ENCODE measurements at regions not wholly inside any gene's neighbourhood (a gene's known extent, or its start where the extent isn't known, plus 50 kb on each side); places are given as distances from the start of the nearest gene placed in this dataset.

GRCh38 chr2:83006961-83007360, 1452.1 kb downstream of the SUCLG1 start:
- H2AFZ ChIP-seq, result no peak overlapping the region
- no peaks in the 10 kb centered on the region for H3K4me1 ChIP-seq (ENCODE audit: insufficient read depth)
- no peak overlapping the region for H3K27ac ChIP-seq
- no peak overlapping the region for H3K4me3 ChIP-seq
- no peaks in the 10 kb centered on the region for H3K36me3 ChIP-seq (replicated peaks; ENCODE audit: insufficient read depth, low read depth)
- H3K4me2 ChIP-seq, result no peak overlapping the region
- no peaks in the 10 kb centered on the region for H3K9me3 ChIP-seq (ENCODE audit: low read depth)
- 72% methylated on average over 2 of the region's 2 CpGs for WGBS (ENCODE audit: low lambda C conversion rate, missing lambda C conversion rate)
- no peak for DNase-seq (ENCODE audit: low spot score)
- H3K79me2 ChIP-seq, result no peaks in the 10 kb centered on the region
- TF ChIP-seq EZH2 (IDR thresholded peaks at IDR 0.05; ENCODE audit: borderline replicate concordance) (no peak), EZH2phosphoT487 (IDR thresholded peaks at IDR 0.05; ENCODE audit: low read depth, severe bottlenecking, unreplicated experiment) (no peak), CTCF (IDR thresholded peaks at IDR 0.05; ENCODE audit: poor library complexity) (no peak)
- no peaks in the 10 kb centered on the region for H4K20me1 ChIP-seq (ENCODE audit: insufficient read depth, poor library complexity, severe bottlenecking)
- H3K9me2 ChIP-seq (replicated peaks; ENCODE audit: insufficient read depth), result no peaks in the 10 kb centered on the region
- H3K27me3 ChIP-seq, result no peaks in the 10 kb centered on the region

- no peaks in the 10 kb centered on the region for H3K9me2 ChIP-seq (replicated peaks; ENCODE audit: insufficient read depth)
- no peak overlapping the region for H2AFZ ChIP-seq
- H3K4me3 ChIP-seq, result no peak overlapping the region
- H3K36me3 ChIP-seq (replicated peaks; ENCODE audit: insufficient read depth, low read depth), result no peaks in the 10 kb centered on the region
- no peak overlapping the region for H3K27ac ChIP-seq
- no peaks in the 10 kb centered on the region for H3K79me2 ChIP-seq
- H3K27me3 ChIP-seq, result no peaks in the 10 kb centered on the region
- no peaks in the 10 kb centered on the region for H3K4me1 ChIP-seq (ENCODE audit: insufficient read depth)
- no peaks in the 10 kb centered on the region for H4K20me1 ChIP-seq (ENCODE audit: insufficient read depth, poor library complexity, severe bottlenecking)
- WGBS (ENCODE audit: low lambda C conversion rate, missing lambda C conversion rate), result 97% methylated on average over 2 of the region's 2 CpGs
- no peaks in the 10 kb centered on the region for H3K9me3 ChIP-seq (ENCODE audit: low read depth)
- DNase-seq (ENCODE audit: low spot score), result no peak
- no peak overlapping the region for H3K4me2 ChIP-seq
- TF ChIP-seq CTCF (IDR thresholded peaks at IDR 0.05; ENCODE audit: poor library complexity) (no peak), EZH2phosphoT487 (IDR thresholded peaks at IDR 0.05; ENCODE audit: low read depth, severe bottlenecking, unreplicated experiment) (no peak), EZH2 (IDR thresholded peaks at IDR 0.05; ENCODE audit: borderline replicate concordance) (no peak)
These were observed 1455.5 kb downstream of the SUCLG1 start for GRCh38 chr2:83003555-83003954.

- H3K4me1 ChIP-seq (ENCODE audit: insufficient read depth), result no peaks in the 10 kb centered on the region
- no peaks in the 10 kb centered on the region for H3K9me3 ChIP-seq (ENCODE audit: low read depth)
- no peaks in the 10 kb centered on the region for H3K79me2 ChIP-seq
- no peaks in the 10 kb centered on the region for H3K27me3 ChIP-seq
- TF ChIP-seq EZH2 (IDR thresholded peaks at IDR 0.05; ENCODE audit: borderline replicate concordance) (no peak), CTCF (IDR thresholded peaks at IDR 0.05; ENCODE audit: poor library complexity) (no peak), EZH2phosphoT487 (IDR thresholded peaks at IDR 0.05; ENCODE audit: low read depth, severe bottlenecking, unreplicated experiment) (no peak)
- H4K20me1 ChIP-seq (ENCODE audit: insufficient read depth, poor library complexity, severe bottlenecking), result no peaks in the 10 kb centered on the region
- H3K9me2 ChIP-seq (replicated peaks; ENCODE audit: insufficient read depth), result no peaks in the 10 kb centered on the region
- H3K36me3 ChIP-seq (replicated peaks; ENCODE audit: insufficient read depth, low read depth), result no peaks in the 10 kb centered on the region
- H3K27ac ChIP-seq, result no peak overlapping the region
- DNase-seq (ENCODE audit: low spot score), result no peak
- no peak overlapping the region for H3K4me3 ChIP-seq
- no peak overlapping the region for H2AFZ ChIP-seq
- no peak overlapping the region for H3K4me2 ChIP-seq
- 66% methylated on average over 2 of the region's 2 CpGs for WGBS (ENCODE audit: low lambda C conversion rate, missing lambda C conversion rate)
These were observed 1456.4 kb downstream of the SUCLG1 start for GRCh38 chr2:83002706-83003105.

- H3K9me2 ChIP-seq (replicated peaks; ENCODE audit: insufficient read depth), result no peaks in the 10 kb centered on the region
- no peaks in the 10 kb centered on the region for H3K36me3 ChIP-seq (replicated peaks; ENCODE audit: insufficient read depth, low read depth)
- H3K4me1 ChIP-seq (ENCODE audit: insufficient read depth), result no peaks in the 10 kb centered on the region
- 57% methylated on average over 2 of the region's 2 CpGs for WGBS (ENCODE audit: low lambda C conversion rate, missing lambda C conversion rate)
- no peak overlapping the region for H3K4me2 ChIP-seq
- no peaks in the 10 kb centered on the region for H3K79me2 ChIP-seq
- no peak for DNase-seq (ENCODE audit: low spot score)
- no peaks in the 10 kb centered on the region for H3K9me3 ChIP-seq (ENCODE audit: low read depth)
- no peak overlapping the region for H3K4me3 ChIP-seq
- H2AFZ ChIP-seq, result no peak overlapping the region
- no peaks in the 10 kb centered on the region for H3K27me3 ChIP-seq
- TF ChIP-seq EZH2 (IDR thresholded peaks at IDR 0.05; ENCODE audit: borderline replicate concordance) (no peak), CTCF (IDR thresholded peaks at IDR 0.05; ENCODE audit: poor library complexity) (no peak), EZH2phosphoT487 (IDR thresholded peaks at IDR 0.05; ENCODE audit: low read depth, severe bottlenecking, unreplicated experiment) (no peak)
- no peak overlapping the region for H3K27ac ChIP-seq
- no peaks in the 10 kb centered on the region for H4K20me1 ChIP-seq (ENCODE audit: insufficient read depth, poor library complexity, severe bottlenecking)
These were observed 1460.3 kb downstream of the SUCLG1 start for GRCh38 chr2:82998781-82999180.
